Embryonic facial prominence (tissue), 1 donor: ENCODE measurements at regions not wholly inside any gene's neighbourhood (a gene's known extent, or its start where the extent isn't known, plus 50 kb on each side); places are given as distances from the start of the nearest gene placed in this dataset.

Source experiments
- DNase-seq: peaks from one replicate; pipeline ENCODE4 v3.0.0-alpha.2; 2016; ENCODE audit errors: extremely low spot score

GRCh38 chr6:144578385-144579350, 293.5 kb downstream of the UTRN start:
- DNase-seq, result no peak

- no peak for DNase-seq
Observed at GRCh38 chr6:144580039-144580438, 294.9 kb downstream of the UTRN start.

GRCh38 chr6:144580771-144581170, 295.6 kb downstream of the UTRN start:
- DNase-seq, result no peak

- no peak for DNase-seq
Observed at GRCh38 chr6:144581812-144582537, 296.8 kb downstream of the UTRN start.

- DNase-seq, result no peak
Observed at GRCh38 chr6:144582939-144583613, 297.9 kb downstream of the UTRN start.

GRCh38 chr6:144583614-144583954, 298.4 kb downstream of the UTRN start:
- no peak for DNase-seq

- no peak for DNase-seq
Observed at GRCh38 chr6:144585217-144585814, 300.2 kb downstream of the UTRN start.

- DNase-seq, result no peak
Observed at GRCh38 chr6:144586986-144587385, 301.9 kb downstream of the UTRN start.

GRCh38 chr6:144588697-144589325, 303.7 kb downstream of the UTRN start:
- DNase-seq, result no peak

- DNase-seq, result no peak
Observed at GRCh38 chr6:144590532-144590931, 305.4 kb downstream of the UTRN start.

- no peak for DNase-seq
Observed at GRCh38 chr6:144593392-144593791, 308.3 kb downstream of the UTRN start.

GRCh38 chr6:144594585-144594984, 309.4 kb downstream of the UTRN start:
- DNase-seq, result no peak

GRCh38 chr6:144595266-144595665, 310.1 kb downstream of the UTRN start:
- no peak for DNase-seq

- DNase-seq, result no peak
Observed at GRCh38 chr6:144597511-144597910, 312.4 kb downstream of the UTRN start.

GRCh38 chr6:144599615-144600014, 314.5 kb downstream of the UTRN start:
- DNase-seq, result no peak

- DNase-seq, result no peak
Observed at GRCh38 chr6:144601221-144601620, 316.1 kb downstream of the UTRN start.

GRCh38 chr6:144602523-144603180, 317.5 kb downstream of the UTRN start:
- no peak for DNase-seq

GRCh38 chr6:144606083-144606482, 320.9 kb downstream of the UTRN start:
- no peak for DNase-seq

- DNase-seq, result no peak
Observed at GRCh38 chr6:144607998-144608735, 323.0 kb downstream of the UTRN start.

- DNase-seq, result no peak
Observed at GRCh38 chr6:144612811-144613210, 327.7 kb downstream of the UTRN start.
